Astrocyte of the spinal cord (primary cell): ENCODE measurements at regions not wholly inside any gene's neighbourhood (a gene's known extent, or its start where the extent isn't known, plus 50 kb on each side); places are given as distances from the start of the nearest gene placed in this dataset.
A peak's percentile ranks its signal among the peaks of the same experiment; 100 is the strongest.

ENCODE experiments used
- DNase-seq: peaks from one replicate; pipeline ENCODE4 v3.0.0; 2011; ENCODE audit warnings: low read depth, low spot score
- H3K4me3 ChIP-seq: 2 replicates; pipeline ENCODE4 v1.5.1; 2011; ENCODE audit warnings: low read depth, mild to moderate bottlenecking, low read length, moderate library complexity
- CTCF ChIP-seq: IDR thresholded peaks from 2 replicates; pipeline ENCODE4 v1.5.1; 2012; ENCODE audit warnings: low read depth, mild to moderate bottlenecking, low read length, inconsistent platforms
- in situ Hi-C: cut with HindIII; loops from 2 replicates; pipeline ENCODE4 v1.10.0; 2017; ENCODE audit warnings: low sequenced_read_pairs

DNA sequence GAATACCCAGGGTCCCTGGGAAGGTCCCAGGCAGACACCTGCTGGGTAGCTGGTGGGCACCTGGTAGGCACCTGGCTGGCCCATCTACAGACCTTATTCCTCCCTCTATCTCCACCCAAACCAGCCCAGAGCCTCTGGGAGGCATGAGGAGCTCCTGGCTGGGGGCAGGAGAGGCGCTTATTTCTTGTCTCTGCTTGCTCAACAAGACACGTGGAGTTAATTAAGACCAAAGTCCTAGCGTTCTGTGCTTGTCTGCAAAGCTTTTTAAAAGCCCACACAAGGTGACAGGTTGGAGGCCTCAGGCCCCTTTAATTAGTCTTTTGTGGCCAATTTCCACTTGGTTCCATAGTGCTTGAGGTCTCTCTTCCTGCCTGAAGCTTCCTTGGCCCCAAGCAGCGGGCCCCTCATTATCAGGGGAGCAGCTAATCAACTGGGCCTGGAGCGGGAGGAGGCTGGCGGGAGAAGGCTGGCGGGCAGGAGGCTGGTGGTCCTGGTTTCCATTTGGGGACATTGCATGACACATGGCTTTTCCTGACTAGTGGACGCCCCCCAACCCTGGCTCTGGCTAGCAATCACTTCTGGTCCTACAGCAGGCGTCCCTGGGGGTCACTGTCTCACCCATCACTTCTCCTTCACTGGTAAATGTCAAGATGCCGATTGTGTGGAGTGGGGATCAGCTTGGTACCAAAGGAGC lies 65.4 kb upstream of the HDAC4 start:
- in situ Hi-C loops = no loop called here
- DNase-seq = no peak
- TF ChIP-seq CTCF = no peak
- H3K4me3 ChIP-seq = no peak overlapping the region

DNA sequence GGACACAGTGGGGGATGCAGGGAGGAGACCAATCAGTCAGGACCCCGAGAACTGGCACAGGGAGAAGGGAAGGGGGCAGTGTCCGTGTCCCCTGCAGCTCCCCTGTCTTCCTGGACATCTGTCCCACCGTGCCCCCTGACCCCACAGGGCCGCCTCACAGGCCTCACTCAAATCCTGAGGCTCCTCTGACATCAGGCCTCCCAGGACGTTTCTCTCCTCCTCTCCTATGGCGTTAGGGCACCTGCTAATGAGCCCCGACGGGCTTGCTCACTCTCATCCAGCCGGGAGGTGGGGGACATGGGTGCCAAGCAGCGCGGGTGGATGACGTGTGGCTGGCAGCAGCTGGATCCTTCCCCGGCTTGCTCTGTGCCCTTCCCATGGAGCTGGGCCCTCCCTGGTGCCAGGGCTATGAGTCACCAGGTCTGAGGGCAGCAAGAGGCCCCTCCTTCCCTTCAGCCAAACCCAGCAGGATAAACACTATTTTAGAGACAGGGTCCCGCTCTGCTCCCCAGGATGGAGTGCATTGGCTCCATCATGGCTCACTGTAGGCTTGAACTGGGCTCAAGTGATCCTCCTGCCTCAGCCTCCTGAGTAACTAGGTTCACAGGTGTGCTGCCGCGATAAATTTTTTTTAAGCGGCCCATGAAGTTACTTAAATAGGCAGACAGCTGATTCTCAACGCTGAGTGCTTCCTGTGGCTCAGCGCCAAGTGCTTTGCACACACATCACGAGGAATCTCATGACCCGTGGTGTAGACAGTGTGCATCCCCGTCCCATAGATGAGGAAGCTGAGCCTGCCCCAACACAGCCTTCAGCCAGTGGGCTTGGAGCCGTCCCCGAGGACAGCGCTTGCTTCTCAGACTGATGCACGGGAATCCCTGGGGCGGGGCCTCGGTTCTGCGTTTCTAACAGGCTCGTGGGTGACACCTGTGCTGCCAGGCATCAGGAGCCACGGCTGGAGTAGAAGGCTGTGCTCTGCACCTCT lies 64.5 kb upstream of the HDAC4 start:
- no peak overlapping the region for H3K4me3 ChIP-seq
- in situ Hi-C loops = no loop called here
- TF ChIP-seq CTCF = no peak
- peak; percentile 8 for DNase-seq

GRCh38 chr2:239464166-239465016 lies 63.6 kb upstream of the HDAC4 start:
- no peak for TF ChIP-seq CTCF
- in situ Hi-C loops = no loop called here
- H3K4me3 ChIP-seq = no peak overlapping the region
- DNase-seq = no peak

DNA sequence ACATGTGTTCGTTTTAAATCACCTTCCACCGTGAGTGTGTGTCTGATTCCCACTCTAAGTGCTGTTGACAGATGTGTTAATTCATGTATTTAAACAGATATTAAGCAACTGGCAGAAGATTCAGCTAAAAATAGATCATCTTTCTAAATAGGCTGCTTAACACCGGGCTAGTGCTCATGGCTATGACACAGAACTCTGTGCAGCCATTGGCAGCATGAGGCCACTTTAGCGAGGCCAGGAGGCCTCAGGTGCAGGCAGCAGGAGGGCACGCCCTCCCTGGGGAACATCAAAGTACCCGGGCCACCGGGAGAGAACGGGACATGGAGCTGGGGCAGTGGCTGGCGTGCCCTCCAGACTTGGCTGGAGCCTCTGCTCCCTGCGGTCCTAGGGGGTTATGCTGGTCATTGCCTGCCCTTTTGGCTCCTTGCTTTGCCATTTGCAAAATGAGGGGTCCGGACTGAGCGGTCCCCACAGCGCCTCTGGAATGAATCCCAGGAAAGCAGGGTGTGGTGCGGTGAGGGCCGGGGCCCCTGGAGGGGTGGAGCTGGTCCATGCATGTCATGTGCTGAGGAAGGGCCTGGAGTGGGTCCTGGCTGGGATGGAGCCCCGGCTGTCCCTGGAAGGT lies 62.8 kb upstream of the HDAC4 start:
- no peak for TF ChIP-seq CTCF
- no peak for DNase-seq
- in situ Hi-C loops = no loop called here
- no peak overlapping the region for H3K4me3 ChIP-seq

DNA sequence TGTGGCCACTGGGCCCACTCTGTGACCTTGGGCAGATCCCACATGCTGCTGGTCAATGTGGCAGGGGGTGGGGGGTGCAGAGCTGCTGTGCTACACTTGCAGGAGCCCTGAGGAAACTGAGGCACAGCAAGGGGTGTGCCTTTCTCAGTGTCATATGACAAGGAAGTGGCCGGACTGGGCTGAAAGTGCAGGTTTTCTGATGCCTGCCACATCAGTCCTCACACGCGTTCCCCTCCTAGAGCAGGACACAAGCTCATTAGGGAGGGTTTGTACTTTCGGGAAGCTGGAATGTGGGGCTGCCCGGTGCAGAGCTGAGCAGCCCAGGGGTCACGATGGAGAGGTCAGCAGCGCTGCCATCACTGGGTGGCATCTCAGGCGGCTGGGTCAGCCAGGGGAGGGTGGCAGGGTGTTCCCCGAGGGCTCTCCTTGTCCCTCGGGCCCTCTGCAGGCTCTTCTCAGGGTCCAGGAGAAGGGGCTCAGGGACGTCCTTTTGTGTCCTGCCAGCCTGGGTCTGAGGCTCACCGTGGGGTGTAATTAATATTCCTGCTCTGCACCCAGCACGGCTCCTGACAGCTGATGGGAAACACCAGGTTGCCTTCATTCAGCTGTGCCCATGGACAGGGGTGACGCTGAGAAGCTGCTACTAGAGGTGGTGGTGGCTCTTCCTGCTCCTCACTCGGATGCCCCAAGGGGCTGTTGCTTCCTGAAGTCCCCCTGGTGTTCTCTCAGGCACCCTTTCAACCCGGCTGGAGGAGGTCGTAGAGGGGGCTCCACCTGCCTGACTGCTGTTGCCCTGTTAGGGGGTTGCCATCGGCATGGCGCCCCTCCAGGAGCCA lies 62.1 kb upstream of the HDAC4 start:
- H3K4me3 ChIP-seq = no peak overlapping the region
- DNase-seq = no peak
- no peak for TF ChIP-seq CTCF
- in situ Hi-C loops = no loop called here
